ENCODE measurements at regions not wholly inside any gene's neighbourhood (a gene's known extent, or its start where the extent isn't known, plus 50 kb on each side); places are given as distances from the start of the nearest gene placed in this dataset.
"Not testable (repeated sequence)": the region's sequence is repeated elsewhere in the genome, so short reads cannot be mapped to it uniquely, and the experiment has no call there.

DNA sequence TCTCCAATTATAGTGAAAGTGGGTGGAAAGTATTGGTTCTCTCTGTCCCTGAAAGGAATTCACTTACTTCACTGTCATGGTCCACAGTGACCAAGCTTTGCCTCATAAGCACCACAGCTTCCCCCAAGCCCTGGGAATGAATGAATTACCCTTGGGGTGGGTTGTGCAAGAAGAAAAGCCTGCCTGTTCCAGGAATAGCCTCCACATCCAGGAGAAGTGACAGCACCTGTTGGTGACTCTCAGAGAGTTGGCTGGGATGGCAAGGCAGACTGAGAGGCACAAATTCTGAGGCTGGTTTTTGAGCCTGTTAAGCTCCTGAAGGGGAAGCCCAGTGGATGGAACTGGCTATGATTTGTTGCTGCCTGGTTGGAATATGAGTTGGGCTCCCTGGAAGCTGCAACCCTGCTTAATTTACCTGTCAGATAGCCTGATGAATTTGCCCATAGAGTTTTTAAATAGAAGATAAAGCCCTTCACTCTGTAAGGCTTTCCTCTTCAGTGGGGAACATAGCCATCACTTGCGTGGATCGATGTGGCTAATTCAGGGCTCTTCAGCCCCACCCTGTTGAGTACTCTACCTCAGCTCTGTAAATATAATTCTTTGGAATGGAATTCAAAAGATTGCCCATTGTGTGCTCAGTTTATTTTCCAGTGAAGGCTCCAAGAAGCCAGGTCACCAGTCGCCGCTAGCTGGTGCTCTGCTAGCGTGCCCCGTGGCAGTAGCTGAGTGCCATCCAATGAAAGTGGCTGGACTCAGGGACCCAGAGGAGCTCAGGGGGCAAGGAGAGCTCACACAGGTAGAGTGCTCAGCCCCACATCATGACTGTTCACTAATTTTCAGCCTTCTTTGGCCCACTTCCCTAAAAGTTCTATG lies 479.3 kb downstream of the IRS1 start:
- DNase-seq (ENCODE audit: low read depth): no peak

- DNase-seq (ENCODE audit: low read depth): no peak
These were observed 481.6 kb downstream of the IRS1 start for GRCh38 chr2:226317970-226318369.

DNA sequence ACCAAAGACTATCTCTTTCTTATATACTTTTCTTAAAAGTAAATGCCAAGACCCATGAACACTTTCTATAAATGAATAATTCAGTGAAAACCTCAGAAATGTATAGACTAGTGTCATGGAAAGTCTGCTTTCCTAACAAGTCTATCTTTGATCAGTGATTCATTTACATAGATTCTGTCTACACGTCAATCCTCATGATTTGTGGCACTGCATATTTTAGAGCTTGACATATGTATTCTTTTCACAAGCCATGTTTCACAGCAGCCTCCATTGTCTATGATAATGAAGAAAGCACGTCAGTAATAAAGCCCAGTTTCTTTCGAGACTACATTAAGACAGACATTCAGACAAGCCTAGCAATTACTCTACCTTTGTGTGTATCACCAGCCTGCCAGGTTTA lies 486.6 kb downstream of the IRS1 start:
- no peak for DNase-seq (ENCODE audit: low read depth)

DNA sequence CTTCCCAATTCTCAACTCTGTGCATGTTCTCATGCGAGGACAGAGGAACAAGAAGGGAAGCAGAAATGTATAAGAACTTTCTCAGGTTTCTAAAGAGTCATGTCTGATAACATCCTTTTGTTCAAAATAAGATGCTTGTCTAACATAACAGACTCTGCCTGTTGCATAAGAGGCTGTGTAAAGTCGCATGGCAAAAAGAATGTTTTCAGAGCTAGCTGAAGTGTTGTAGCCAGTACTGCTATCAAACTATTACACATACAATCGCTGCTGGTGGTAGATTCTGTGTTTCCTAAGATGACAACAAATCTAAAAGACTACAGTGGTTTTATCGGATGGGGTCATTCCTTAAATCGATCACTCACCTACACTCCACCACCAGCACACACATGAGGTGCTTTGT lies 487.5 kb downstream of the IRS1 start:
- no peak for DNase-seq (ENCODE audit: low read depth)

DNA sequence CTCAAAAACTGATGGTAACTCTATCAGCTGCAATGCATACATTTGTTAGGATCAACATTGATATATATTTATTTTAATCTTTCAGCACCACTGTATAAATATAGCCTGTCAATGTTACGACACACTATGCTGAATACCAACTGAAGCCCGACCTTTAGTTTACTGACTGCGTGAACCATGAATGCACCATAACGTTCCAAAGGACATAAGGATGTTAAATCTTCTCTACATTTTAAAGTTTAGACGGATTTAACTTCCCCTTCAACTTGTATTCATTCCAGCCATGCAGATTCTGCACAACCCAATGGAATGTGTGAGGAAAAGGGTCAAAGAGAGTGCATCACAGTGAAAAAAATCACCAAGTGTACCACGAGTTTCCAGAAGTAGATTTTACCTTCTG lies 489.5 kb downstream of the IRS1 start:
- no peak for DNase-seq (ENCODE audit: low read depth)

DNA sequence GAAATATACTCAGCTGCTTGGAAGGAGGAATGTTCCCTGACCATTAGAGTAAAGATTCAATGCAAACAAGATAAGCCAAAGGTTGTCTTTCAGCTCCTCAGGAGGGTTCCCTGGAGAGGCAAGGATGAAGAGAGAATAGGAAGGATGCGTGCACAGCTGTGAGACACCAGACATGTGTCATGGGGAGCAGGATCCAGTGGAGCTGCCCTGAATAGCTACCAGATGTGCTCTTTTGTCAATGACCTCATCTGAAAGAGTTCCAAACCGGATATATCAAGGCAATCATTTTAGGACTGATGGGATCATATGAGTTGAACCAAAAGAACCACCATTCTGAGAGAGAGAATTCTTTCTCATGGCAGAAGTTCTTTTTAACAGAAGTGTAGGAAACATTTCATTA lies 490.6 kb downstream of the IRS1 start:
- no peak for DNase-seq (ENCODE audit: low read depth)

- DNase-seq (ENCODE audit: low read depth): no peak
These were observed 491.3 kb downstream of the IRS1 start for GRCh38 chr2:226308323-226308680.

DNA sequence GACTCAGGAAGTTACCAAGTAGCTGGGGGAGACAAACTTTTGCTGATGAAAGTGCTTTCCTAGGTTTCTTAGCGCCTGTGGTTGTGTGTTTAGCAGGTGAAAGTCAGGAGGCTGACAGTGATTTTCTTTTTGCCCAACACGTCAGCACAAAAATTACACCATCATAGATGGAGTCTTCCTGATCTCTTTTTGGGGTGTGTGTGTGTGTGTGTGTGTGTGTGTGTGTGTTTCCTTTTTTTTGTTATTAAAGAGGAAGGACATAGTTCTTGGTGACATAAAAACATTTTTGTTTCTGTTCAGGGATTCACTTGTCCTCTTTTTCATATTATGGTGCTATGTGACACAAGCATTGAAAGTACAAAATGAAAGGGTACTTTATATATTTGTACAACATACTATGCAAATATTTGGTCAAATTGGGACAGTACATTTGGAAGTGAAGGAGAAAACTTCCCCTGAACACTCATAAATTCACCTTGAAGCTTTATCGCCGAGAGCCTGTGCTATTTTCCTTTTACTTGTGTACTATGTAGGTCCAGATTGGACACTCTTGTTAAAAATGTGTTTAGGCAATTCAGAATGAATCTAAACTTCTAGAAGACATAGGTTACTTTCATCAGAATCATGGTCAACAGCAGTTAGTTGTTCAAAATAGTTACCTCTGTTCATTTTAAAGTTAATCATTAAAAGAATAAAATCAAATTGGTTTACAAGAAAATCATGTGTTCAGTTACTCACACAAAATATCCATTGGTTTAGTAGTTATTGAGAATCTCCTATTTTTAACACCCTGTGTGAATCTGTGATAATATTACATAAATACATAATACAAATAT lies 491.9 kb downstream of the IRS1 start:
- DNase-seq (ENCODE audit: low read depth): no peak

DNA sequence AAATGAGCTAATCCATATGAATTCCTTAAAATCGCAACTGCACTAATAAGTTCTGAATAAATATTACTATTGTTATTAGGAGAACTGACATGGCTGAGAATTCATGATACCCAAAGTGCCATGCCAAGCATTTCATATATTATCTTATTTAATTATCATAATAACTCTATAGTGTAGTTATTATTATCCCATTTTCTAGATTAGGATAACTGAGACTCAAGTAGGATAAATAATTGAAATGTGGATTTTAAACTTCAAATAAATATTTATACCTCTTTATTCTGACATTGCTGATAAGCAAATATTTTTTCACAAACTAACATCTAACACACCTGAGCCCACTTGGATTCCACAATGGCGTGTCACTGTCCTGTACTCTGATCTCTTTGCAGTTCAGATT lies 492.7 kb downstream of the IRS1 start:
- DNase-seq (ENCODE audit: low read depth): no peak

DNA sequence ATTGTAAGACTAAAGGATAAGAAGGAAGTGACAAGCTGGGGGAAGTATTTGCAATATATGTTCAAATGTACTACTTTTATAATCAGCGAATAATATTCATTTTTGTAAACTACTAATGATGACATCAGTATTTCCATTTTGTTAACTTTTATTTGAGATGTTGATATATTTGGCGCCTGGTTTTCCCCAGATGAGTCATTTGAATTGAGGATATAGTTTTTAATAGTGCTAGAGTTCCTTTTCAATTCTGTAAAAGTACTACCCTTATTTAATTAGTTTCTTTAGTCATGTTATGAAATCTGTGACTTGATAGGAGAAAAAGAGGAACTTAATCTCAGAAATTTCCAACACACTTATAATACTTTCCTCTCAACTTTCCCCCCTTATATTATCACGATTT lies 495.3 kb downstream of the IRS1 start:
- no peak for DNase-seq (ENCODE audit: low read depth)

DNA sequence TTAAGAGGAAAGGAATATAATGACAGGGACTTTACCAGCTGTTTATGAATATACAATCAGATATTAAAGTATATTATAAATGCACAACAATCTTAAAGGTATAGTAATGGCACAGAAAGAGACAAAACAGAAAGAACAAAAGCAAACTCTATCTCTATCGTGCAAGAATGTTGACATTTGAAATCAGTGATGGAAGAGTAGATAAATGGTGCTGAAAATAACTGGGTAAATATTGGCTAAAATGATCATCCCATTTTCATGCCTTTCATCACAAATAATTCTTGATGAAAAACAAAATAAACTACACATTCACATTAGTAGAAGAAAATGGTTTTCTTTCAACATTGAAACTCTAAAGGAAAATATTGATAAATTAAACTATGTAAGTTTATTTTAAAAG lies 495.9 kb downstream of the IRS1 start:
- no peak for DNase-seq (ENCODE audit: low read depth)

DNA sequence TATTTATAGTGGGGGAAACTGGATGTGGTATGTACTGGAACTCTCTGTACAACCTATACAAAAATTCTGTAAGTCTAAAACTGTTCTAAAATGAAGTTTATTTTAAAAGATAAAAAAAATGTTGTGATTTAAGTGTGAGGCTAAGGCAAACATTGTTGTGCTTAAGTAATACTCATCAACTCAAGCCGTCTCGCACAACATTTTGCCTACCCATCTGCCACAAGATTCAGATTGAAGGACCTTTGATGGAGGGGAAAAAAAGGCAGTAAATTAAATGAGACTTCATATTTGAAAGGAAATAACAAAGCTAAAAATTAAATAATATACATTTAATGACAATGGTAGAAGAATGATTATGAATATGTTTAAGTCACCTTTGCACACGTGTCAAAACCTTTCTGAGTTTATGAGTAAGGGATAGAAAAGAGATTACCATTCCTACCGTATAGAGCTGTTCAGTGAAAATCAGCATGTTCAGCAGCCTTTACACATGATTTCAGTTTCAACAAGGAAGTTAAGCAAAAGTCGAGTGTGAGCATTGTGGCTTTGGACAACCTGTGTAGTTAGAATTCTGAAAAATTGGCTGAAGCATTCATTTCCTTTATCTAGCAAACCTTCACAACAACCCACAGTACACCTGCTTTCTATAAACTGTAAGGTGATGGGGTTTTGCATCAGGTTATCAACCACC lies 499.3 kb downstream of the IRS1 start:
- no peak for DNase-seq (ENCODE audit: low read depth)

DNA sequence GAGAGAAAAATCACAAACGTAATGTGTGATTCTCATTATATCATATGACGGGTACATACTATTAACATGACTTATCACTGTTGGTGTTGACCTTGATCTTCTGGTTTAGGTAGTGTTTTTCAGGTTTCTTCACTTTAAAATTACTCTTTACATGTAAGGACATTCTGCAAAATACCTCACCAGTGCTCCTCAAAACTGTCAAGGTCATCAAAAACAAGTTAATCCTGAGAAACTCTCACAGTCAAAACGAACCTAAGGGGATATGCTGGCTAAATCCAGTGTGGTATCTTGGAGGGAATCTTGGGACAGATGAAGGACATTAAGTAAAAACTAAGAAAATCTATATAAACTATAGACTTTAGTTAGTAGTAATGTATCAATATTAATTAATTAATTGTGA lies 499.8 kb downstream of the IRS1 start:
- no peak for DNase-seq (ENCODE audit: low read depth)

GRCh38 chr2:226295681-226296080 lies 503.9 kb downstream of the IRS1 start:
- DNase-seq (ENCODE audit: low read depth): no peak

DNA sequence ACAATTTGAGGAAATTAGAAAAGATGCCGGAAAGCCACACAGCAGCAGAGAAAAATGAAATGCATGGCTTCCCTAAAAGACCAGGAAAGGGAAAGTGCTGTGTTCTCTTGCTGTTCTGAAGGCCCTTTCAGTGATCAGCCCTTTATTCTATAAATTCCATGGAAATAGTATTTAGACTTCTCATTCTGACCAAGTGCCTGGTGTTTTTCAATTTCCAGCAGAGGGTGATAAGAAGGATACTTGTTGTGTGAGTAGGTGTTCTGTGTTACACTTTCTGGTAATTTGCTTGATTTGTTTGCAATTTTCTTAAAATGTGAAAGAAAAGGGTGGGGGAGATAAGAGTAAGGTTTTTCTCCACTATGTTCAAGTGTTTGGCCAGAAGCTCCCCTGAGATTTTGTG lies 504.5 kb downstream of the IRS1 start:
- no peak for DNase-seq (ENCODE audit: low read depth)

GRCh38 chr2:226291281-226291680 lies 508.3 kb downstream of the IRS1 start:
- not testable (repeated sequence) for DNase-seq (ENCODE audit: low read depth)

- no peak for DNase-seq (ENCODE audit: low read depth)
These were observed 512.7 kb downstream of the IRS1 start for GRCh38 chr2:226286916-226287315.

DNA sequence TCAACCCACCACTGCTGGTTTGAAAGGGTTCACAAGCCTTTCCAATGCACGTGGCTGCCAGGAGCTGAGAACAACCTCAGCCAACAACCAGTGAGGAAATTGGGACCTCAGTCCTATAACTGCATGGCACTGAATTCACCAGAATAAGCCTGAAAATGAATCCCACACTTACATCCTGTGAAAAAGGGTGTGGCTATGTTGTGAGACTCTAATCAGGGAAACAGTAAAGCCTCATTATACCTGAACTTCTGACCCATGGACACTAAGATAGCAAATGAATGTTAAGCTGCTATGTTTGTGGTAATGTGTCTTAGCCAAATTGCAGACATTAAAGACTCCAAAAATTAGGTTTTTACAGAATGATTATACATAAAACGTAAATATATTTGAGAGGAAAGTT lies 515.8 kb downstream of the IRS1 start:
- no peak for DNase-seq (ENCODE audit: low read depth)

GRCh38 chr2:226282151-226282550 lies 517.5 kb downstream of the IRS1 start:
- DNase-seq (ENCODE audit: low read depth): no peak

- not testable (repeated sequence) for DNase-seq (ENCODE audit: low read depth)
These were observed 519.5 kb downstream of the IRS1 start for GRCh38 chr2:226280136-226280535.

DNA sequence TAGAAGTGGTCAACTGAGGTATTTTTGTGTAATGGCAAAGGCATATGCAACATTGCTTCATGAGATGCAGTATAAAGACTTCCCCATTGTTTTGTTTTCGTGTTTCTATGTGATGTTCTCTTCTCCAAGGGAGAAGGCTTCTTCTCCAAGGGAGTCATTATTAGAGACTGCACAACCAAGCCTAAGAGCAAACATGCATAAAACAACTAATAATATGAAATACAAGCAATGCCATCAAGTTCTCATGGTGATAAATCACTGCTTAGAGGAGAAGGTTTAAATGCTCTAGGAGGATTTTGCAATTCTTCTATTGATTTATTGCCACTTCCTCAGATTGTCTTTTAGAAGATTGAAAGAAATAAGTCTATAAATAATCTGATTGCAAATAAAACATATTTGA lies 524.4 kb downstream of the IRS1 start:
- no peak for DNase-seq (ENCODE audit: low read depth)

DNA sequence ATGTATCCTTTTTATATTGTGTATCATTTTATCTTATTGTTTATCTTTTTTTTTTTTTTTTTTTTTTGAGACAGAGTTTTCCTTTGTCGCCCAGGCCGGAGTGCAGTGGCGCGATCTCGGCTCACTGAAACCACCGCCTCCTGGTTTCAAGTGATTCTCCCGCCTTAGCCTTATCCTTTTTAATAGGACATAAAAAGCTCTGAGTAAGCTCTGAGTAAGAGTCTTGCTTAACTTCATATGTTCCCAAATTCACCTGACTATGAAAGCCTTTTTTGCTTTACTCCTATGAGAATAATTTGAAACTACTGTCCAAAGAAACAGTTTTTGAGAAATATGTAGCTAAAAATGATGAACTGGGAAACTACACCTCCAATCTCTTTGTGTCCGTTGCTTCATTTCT lies 525.5 kb downstream of the IRS1 start:
- no peak for DNase-seq (ENCODE audit: low read depth)

DNA sequence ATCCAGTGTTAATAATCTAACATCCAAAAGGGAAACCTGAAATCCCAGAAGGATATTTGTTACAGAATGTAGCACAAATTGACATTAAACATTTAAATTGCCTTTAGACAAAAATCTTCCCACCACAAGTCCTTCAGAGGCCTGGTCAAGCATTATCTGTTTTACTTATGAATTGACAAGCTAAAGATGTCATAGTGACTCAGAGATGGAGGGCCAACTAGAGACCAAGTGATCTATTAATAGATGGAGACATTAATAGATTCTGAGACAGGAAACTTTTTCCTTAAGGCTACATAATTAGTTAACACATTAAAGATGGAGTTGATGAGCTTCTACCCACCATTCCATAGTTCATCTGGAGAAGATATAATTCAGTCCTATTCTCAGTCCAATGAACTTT lies 526.2 kb downstream of the IRS1 start:
- no peak for DNase-seq (ENCODE audit: low read depth)

Measured in stimulated activated CD8-positive, alpha-beta memory T cell treated with anti-CD3 and anti-CD28 coated beads, Interleukin-12 subunit alpha, Interleukin-12 subunit beta, amount 100 ng/mL, for 4 hours (primary cell).